ENCODE measurements at regions not wholly inside any gene's neighbourhood (a gene's known extent, or its start where the extent isn't known, plus 50 kb on each side); places are given as distances from the start of the nearest gene placed in this dataset.

- FAIRE-seq, result no peak
- peak; percentile 55 for DNase-seq (ENCODE audit: low spot score)
These were observed 415.9 kb downstream of the SLC4A3 start for GRCh38 chr2:220043155-220043989.

GRCh38 chr2:220043990-220044335 is 416.5 kb downstream of the SLC4A3 start:
- DNase-seq (ENCODE audit: low spot score) (no peak), FAIRE-seq (peak; percentile 87)

- FAIRE-seq (no peak), DNase-seq (ENCODE audit: low spot score) (no peak)
These were observed 417.0 kb downstream of the SLC4A3 start for GRCh38 chr2:220044383-220044782.

GRCh38 chr2:220046507-220046906 is 419.1 kb downstream of the SLC4A3 start:
- DNase-seq (ENCODE audit: low spot score), result no peak
- FAIRE-seq, result no peak

GRCh38 chr2:220051716-220052115 is 424.3 kb downstream of the SLC4A3 start:
- FAIRE-seq, result no peak
- DNase-seq (ENCODE audit: low spot score), result no peak

GRCh38 chr2:220053919-220054318 is 426.5 kb downstream of the SLC4A3 start:
- no peak for DNase-seq (ENCODE audit: low spot score)
- no peak for FAIRE-seq

GRCh38 chr2:220057391-220057790 is 430.0 kb downstream of the SLC4A3 start:
- FAIRE-seq (no peak), DNase-seq (ENCODE audit: low spot score) (no peak)

- FAIRE-seq, result no peak
These were observed 430.5 kb downstream of the SLC4A3 start for GRCh38 chr2:220057916-220058315.

GRCh38 chr2:220064111-220065030 is 436.9 kb downstream of the SLC4A3 start:
- FAIRE-seq (no peak), DNase-seq (ENCODE audit: low spot score) (no peak)

More at GRCh38 chr2:220057916-220058315, 430.5 kb downstream of the SLC4A3 start:
- DNase-seq (ENCODE audit: low spot score), result no peak

GRCh38 chr2:220065581-220065980 is 438.2 kb downstream of the SLC4A3 start:
- DNase-seq (ENCODE audit: low spot score), result no peak
- FAIRE-seq, result no peak

- FAIRE-seq (no peak), DNase-seq (ENCODE audit: low spot score) (no peak)
These were observed 441.4 kb downstream of the SLC4A3 start for GRCh38 chr2:220068846-220069245.

GRCh38 chr2:220070349-220070748 is 442.9 kb downstream of the SLC4A3 start:
- DNase-seq (ENCODE audit: low spot score), result no peak
- FAIRE-seq, result no peak

- no peak for FAIRE-seq
- no peak for DNase-seq (ENCODE audit: low spot score)
These were observed 444.3 kb downstream of the SLC4A3 start for GRCh38 chr2:220071696-220072095.

- DNase-seq (ENCODE audit: low spot score) (no peak), FAIRE-seq (no peak)
These were observed 445.3 kb downstream of the SLC4A3 start for GRCh38 chr2:220072669-220073220.

GRCh38 chr2:220075835-220076234 is 448.4 kb downstream of the SLC4A3 start:
- FAIRE-seq, result no peak
- no peak for DNase-seq (ENCODE audit: low spot score)

- no peak for DNase-seq (ENCODE audit: low spot score)
- FAIRE-seq, result no peak
These were observed 449.3 kb downstream of the SLC4A3 start for GRCh38 chr2:220076734-220077133.

GRCh38 chr2:220077488-220077887 is 450.1 kb downstream of the SLC4A3 start:
- DNase-seq (ENCODE audit: low spot score) (peak; percentile 14), FAIRE-seq (no peak)

- DNase-seq (ENCODE audit: low spot score), result no peak
- FAIRE-seq, result no peak
These were observed 451.0 kb downstream of the SLC4A3 start for GRCh38 chr2:220078439-220078838.

GRCh38 chr2:220079595-220079994 is 452.2 kb downstream of the SLC4A3 start:
- FAIRE-seq, result no peak
- no peak for DNase-seq (ENCODE audit: low spot score)

GRCh38 chr2:220081171-220081570 is 453.7 kb downstream of the SLC4A3 start:
- no peak for DNase-seq (ENCODE audit: low spot score)
- FAIRE-seq, result no peak

GRCh38 chr2:220090050-220090449 is 462.6 kb downstream of the SLC4A3 start:
- DNase-seq (ENCODE audit: low spot score) (no peak), FAIRE-seq (no peak)

GRCh38 chr2:220096406-220096805 is 469.0 kb downstream of the SLC4A3 start:
- DNase-seq (ENCODE audit: low spot score) (peak; percentile 30), FAIRE-seq (no peak)
